AG09309 (cell line): ENCODE measurements at regions not wholly inside any gene's neighbourhood (a gene's known extent, or its start where the extent isn't known, plus 50 kb on each side); places are given as distances from the start of the nearest gene placed in this dataset.

Source experiments
- DNase-seq: peaks from one replicate; pipeline ENCODE4 v3.0.0-alpha.2; 2010; ENCODE audit warnings: low read depth
- H3K4me3 ChIP-seq: 2 replicates; pipeline ENCODE4 v1.5.1; 2011; ENCODE audit warnings: mild to moderate bottlenecking, low read depth, low read length, moderate library complexity; ENCODE audit not compliant: control insufficient read depth
- TF ChIP-seq, protein P1 (sequence below): IDR thresholded peaks from 2 replicates; pipeline ENCODE4 v1.5.1; 2011; ENCODE audit warnings: mild to moderate bottlenecking, low read depth, low read length, inconsistent platforms; ENCODE audit not compliant: insufficient read depth, control insufficient read depth; ENCODE audit errors: missing control alignments

DNA sequence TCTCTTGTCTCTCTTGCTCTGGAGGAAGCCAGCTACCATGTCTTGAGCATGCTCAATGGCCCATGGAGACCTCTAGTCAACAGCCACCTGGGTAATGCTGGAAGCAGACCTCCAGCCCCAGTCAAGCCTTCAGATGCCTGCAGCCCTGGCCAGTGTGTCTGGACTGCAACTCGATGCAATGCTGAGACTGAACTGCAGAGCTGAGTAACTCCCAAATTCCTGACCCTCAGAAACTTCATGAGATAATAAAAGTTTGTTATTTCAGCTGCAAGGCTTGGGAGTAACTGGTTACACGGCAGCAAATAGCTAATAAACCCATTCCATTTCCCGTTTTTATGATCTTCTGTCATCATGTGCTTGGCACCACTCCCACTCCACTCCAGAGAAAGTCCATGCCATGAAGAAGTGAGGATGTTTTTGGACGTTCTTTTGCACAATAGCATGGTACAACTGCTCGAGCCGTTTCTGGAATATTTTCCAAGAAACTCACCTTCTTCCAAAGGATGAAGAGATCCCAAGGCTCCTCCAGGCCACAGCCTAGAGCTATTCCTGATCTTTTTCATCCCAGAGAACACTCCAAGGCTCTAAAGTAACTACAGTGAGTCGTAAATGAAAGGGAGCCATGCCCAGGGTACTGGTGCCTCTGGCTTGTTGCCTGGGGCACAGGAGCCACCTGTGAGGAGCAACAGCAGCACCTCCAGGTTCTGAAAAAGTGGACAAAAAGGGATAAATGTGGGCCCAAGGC, 72.0 kb upstream of the KLF13 start:
- peak; percentile 92 for DNase-seq
- TF ChIP-seq, protein P1, sequence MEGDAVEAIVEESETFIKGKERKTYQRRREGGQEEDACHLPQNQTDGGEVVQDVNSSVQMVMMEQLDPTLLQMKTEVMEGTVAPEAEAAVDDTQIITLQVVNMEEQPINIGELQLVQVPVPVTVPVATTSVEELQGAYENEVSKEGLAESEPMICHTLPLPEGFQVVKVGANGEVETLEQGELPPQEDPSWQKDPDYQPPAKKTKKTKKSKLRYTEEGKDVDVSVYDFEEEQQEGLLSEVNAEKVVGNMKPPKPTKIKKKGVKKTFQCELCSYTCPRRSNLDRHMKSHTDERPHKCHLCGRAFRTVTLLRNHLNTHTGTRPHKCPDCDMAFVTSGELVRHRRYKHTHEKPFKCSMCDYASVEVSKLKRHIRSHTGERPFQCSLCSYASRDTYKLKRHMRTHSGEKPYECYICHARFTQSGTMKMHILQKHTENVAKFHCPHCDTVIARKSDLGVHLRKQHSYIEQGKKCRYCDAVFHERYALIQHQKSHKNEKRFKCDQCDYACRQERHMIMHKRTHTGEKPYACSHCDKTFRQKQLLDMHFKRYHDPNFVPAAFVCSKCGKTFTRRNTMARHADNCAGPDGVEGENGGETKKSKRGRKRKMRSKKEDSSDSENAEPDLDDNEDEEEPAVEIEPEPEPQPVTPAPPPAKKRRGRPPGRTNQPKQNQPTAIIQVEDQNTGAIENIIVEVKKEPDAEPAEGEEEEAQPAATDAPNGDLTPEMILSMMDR = peak; percentile 7
- no peak overlapping the region for H3K4me3 ChIP-seq

- no peak overlapping the region for H3K4me3 ChIP-seq
These were observed 71.5 kb upstream of the KLF13 start for GRCh38 chr15:31255176-31255510.

DNA sequence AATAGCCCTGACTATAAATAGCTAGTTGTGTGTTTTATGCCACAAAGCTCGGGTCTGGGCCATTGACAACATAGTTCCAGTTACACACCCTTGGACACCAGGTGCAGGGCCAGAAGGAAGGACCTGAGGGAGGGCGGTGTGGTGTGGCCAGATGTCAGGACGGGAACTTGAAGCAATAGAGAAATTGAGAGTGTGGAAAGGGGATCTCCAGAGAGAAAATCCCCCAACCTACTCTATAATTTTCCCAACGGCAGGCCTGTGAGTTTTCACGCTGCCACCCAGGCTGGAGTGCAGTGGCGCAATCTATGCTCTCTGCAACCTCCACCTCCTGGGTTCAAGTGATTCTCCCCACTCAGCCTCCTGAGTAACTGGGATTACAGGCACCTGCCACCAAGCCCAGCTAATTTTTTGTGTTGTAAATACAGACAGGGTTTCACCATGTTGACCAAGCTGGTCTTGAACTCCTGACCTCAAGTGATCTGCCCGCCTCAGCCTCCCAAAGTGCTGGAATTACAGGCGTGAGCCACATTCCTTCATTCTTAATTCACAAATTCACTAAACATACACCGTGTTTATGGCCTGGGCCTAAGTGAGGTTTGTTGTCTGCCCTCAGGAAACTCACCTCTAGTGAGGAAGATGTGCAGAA, 70.8 kb upstream of the KLF13 start:
- TF ChIP-seq, protein P1 = no peak
- no peak overlapping the region for H3K4me3 ChIP-seq
- no peak for DNase-seq

More at GRCh38 chr15:31255176-31255510, 71.5 kb upstream of the KLF13 start:
- TF ChIP-seq, protein P1 = no peak
- no peak for DNase-seq

DNA sequence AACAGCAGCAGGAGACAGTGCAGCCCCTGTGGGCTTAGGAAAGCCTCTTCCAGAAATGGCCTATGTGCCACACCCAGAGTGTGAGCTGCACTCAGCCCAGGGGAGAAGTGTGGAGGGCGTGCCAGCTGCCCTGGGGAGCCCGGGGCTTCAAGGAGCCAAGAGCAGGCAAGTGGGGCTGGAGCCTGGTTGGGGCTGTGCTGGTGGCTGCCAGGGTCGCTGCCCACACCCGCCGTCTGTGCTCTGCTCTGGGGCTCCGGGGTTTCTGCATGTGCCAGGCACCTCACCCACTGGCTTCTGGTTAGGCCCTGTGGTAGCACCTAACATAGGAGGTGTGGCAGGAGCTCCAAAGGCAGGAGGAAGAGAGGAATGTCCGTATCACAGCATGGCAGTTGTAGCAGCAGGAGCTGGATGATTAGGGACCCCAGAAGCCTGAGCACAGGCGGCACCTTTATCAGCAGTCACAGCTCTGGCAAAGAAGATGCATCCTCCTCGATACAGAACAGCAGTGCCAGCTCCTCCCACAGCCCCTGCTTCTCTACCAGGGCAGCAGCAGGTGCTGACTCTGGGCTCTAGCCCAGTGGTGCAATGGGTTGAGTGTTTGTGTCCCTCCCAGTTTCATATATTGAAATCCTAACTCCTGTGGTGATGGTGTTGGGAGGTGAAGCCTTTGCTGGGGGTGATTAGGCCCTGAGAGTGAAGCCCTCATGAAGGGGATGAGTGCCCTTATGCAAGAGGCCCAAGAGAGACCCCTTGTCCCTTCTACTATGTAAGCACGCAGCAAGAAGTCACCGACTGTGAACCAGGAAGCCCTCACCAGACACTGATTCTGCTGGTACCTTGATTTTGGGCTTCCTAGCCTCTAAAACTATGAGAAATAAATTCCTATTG, 70.0 kb upstream of the KLF13 start:
- no peak for DNase-seq
- no peak overlapping the region for H3K4me3 ChIP-seq
- TF ChIP-seq, protein P1 = no peak

DNA sequence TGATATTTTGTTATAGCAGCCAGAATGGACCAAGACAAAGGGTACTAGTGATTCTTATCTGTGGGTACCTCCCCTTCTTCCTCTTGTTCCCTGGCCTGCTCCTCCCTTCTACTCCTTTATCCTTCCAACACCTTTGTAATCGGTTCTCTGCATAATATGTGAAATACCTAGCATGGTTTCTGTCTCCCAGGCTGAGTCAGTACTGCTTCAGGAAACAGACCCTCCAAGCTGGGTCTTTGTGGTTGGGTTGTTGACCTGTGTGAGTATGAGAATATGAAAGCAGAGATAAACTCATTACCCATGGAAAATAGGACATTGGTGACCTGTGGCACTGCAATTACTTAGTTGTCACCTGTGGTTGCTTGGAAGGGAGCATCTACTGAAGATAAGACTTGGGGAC, 69.3 kb upstream of the KLF13 start:
- H3K4me3 ChIP-seq = no peak overlapping the region
- TF ChIP-seq, protein P1 = no peak
- DNase-seq = no peak

- no peak for DNase-seq
- TF ChIP-seq, protein P1 = no peak
- no peak overlapping the region for H3K4me3 ChIP-seq
These were observed 68.4 kb upstream of the KLF13 start for GRCh38 chr15:31258260-31258659.
